Keratinocyte (primary cell): ENCODE measurements at regions not wholly inside any gene's neighbourhood (a gene's known extent, or its start where the extent isn't known, plus 50 kb on each side); places are given as distances from the start of the nearest gene placed in this dataset.

Experiments used
- DNase-seq: peaks from one replicate; pipeline ENCODE4 v3.0.0-alpha.2; 2011; ENCODE audit warnings: low read depth, missing footprints, low spot score
- FAIRE-seq: peaks from 2 replicates; lab custom pipeline; 2011; peaks lifted over from hg19 to GRCh38; lab: Jason Lieb, UNC
- H2AFZ ChIP-seq: 2 replicates; pipeline ENCODE4 v1.6.0; 2012; ENCODE audit warnings: low read length, control low read depth, inconsistent platforms; ENCODE audit not compliant: control insufficient read depth
- H3K27ac ChIP-seq: 2 replicates; pipeline ENCODE4 v1.5.1; 2011; ENCODE audit warnings: low read length; ENCODE audit not compliant: control insufficient read depth, insufficient read depth
- H3K27me3 ChIP-seq: 3 replicates; pipeline ENCODE4 v1.6.0; 2011; ENCODE audit warnings: low read length; ENCODE audit not compliant: control insufficient read depth, insufficient read depth; ENCODE audit errors: extremely low read depth
- H3K36me3 ChIP-seq, 2 experiments: 2 replicates in 1 of 2; 3 replicates in 1 of 2; pipeline ENCODE4 v1.5.1; 2011; ENCODE audit warnings: low read length in 2 of 2, mild to moderate bottlenecking in 1 of 2; ENCODE audit not compliant: control insufficient read depth in 2 of 2, insufficient read depth in 2 of 2; ENCODE audit errors: extremely low read depth in 1 of 2
- H3K4me1 ChIP-seq: 3 replicates; pipeline ENCODE4 v1.5.1; 2011; ENCODE audit warnings: low read length; ENCODE audit not compliant: control insufficient read depth, insufficient read depth; ENCODE audit errors: extremely low read depth
- H3K4me2 ChIP-seq: 3 replicates; pipeline ENCODE4 v1.6.0; 2011; ENCODE audit warnings: low read depth, low read length; ENCODE audit not compliant: control insufficient read depth, insufficient read depth; ENCODE audit errors: extremely low read depth
- H3K4me3 ChIP-seq, 3 experiments: fragments of 200-600 bp in 1 of 3; sonication (generic) in 1 of 3; 2 replicates in 2 of 3; 3 replicates in 1 of 3; pipeline ENCODE4 v1.5.1; 2011 to 2016; ENCODE audit warnings: low read length in 3 of 3, mild to moderate bottlenecking in 3 of 3, control low read depth in 2 of 3, inconsistent platforms in 1 of 3, low read depth in 1 of 3, mixed read lengths in 1 of 3, mixed run types in 1 of 3, moderate library complexity in 1 of 3; ENCODE audit not compliant: control insufficient read depth in 2 of 3, insufficient read depth in 2 of 3; ENCODE audit errors: extremely low read depth in 1 of 3
- H3K79me2 ChIP-seq: 2 replicates; pipeline ENCODE4 v1.6.0; 2012; ENCODE audit warnings: low read length; ENCODE audit not compliant: control insufficient read depth, insufficient read depth
- H3K9ac ChIP-seq: 3 replicates; pipeline ENCODE4 v1.6.0; 2011; ENCODE audit warnings: low read length; ENCODE audit not compliant: control insufficient read depth, insufficient read depth; ENCODE audit errors: extremely low read depth
- H3K9me1 ChIP-seq: 3 replicates; pipeline ENCODE4 v1.6.0; 2011; ENCODE audit warnings: low read length; ENCODE audit not compliant: control insufficient read depth, insufficient read depth; ENCODE audit errors: extremely low read depth
- H3K9me3 ChIP-seq: 2 replicates; pipeline ENCODE4 v1.5.1; 2012; ENCODE audit warnings: low read depth, low read length; ENCODE audit not compliant: control insufficient read depth
- H4K20me1 ChIP-seq: 3 replicates; pipeline ENCODE4 v1.6.0; 2011; ENCODE audit warnings: low read length; ENCODE audit not compliant: control insufficient read depth, insufficient read depth; ENCODE audit errors: extremely low read depth
- CTCF ChIP-seq, 3 experiments: IDR thresholded peaks in 1 of 3; conservative IDR thresholded peaks in 1 of 3; optimal IDR thresholded peaks in 1 of 3; 2 replicates in 2 of 3; 3 replicates in 1 of 3; pipeline versions ENCODE3 to v1.5.1; 2011; ENCODE audit warnings: low read length in 3 of 3, mild to moderate bottlenecking in 3 of 3, moderate library complexity in 2 of 3, control low read depth in 1 of 3, inconsistent platforms in 1 of 3; ENCODE audit not compliant: insufficient read depth in 2 of 3; ENCODE audit errors: extremely low read depth in 1 of 3
- EZH2 ChIP-seq: IDR thresholded peaks from one replicate; pipeline ENCODE4 v1.6.1; 2012; ENCODE audit warnings: inconsistent platforms, mild to moderate bottlenecking, low read length, moderate library complexity
- dilution Hi-C: fragments of 300-500 bp; cut with MboI; formaldehyde crosslinking; loops from one replicate; pipeline ENCODE4 v1.7.0; 2020; ENCODE audit warnings: low sequenced_read_pairs; ENCODE audit not compliant: extremely low pct_ligation_motif_present

- Histone ChIP-seq H3K9me3 (no peaks in the 10 kb centered on the region), H3K27me3 (peaks cover 3% of the 10 kb centered on the region), H3K4me2 (peak overlapping the region; percentile 45), H3K9ac (no peak overlapping the region), H3K27ac (no peak overlapping the region), H3K79me2 (no peaks in the 10 kb centered on the region), H3K4me1 (no peaks in the 10 kb centered on the region), H4K20me1 (no peaks in the 10 kb centered on the region), H3K9me1 (no peaks in the 10 kb centered on the region), H2AFZ (no peak overlapping the region), H3K36me3 (no peaks in the 10 kb centered on the region), H3K4me3 (no peak overlapping the region)
- DNase-seq (no peak), FAIRE-seq (peak; percentile 78)
- TF ChIP-seq CTCF (optimal IDR thresholded peaks at IDR 0.05 in 1 of 3, IDR thresholded peaks at IDR 0.05 in 1 of 3, conservative IDR thresholded peaks at IDR 0.05 in 1 of 3; ENCODE audit: extremely low read depth in 1 of 3, insufficient read depth in 2 of 3, low read length in 3 of 3) (peak; percentile 53 to 90 (median 71)), EZH2 (no peak)
- dilution Hi-C loops = no loop called here
These were observed 119.9 kb upstream of the TMEM45B start for GRCh38 chr11:129695571-129696308.

- Histone ChIP-seq H3K27ac (no peak overlapping the region), H3K79me2 (no peaks in the 10 kb centered on the region), H3K4me3 (no peak overlapping the region), H3K4me1 (no peaks in the 10 kb centered on the region), H3K27me3 (peaks cover 3% of the 10 kb centered on the region), H3K9me1 (no peaks in the 10 kb centered on the region), H2AFZ (no peak overlapping the region), H3K36me3 (no peaks in the 10 kb centered on the region), H3K9ac (no peak overlapping the region), H4K20me1 (no peaks in the 10 kb centered on the region), H3K4me2 (no peak overlapping the region), H3K9me3 (no peaks in the 10 kb centered on the region)
- dilution Hi-C loops = no loop called here
- TF ChIP-seq EZH2 (no peak), CTCF (optimal IDR thresholded peaks at IDR 0.05 in 1 of 3, IDR thresholded peaks at IDR 0.05 in 1 of 3, conservative IDR thresholded peaks at IDR 0.05 in 1 of 3; ENCODE audit: extremely low read depth in 1 of 3, insufficient read depth in 2 of 3, low read length in 3 of 3) (no peak)
- FAIRE-seq = no peak
- no peak for DNase-seq
These were observed 119.2 kb upstream of the TMEM45B start for GRCh38 chr11:129696309-129696989.
